Testis (tissue), 2 donors: ENCODE measurements at regions not wholly inside any gene's neighbourhood (a gene's known extent, or its start where the extent isn't known, plus 50 kb on each side); places are given as distances from the start of the nearest gene placed in this dataset.

Experiments used
- DNase-seq: peaks from one replicate; pipeline ENCODE4 v3.0.0-alpha.2; 2019
- H3K27ac ChIP-seq, 2 donors: fragments of 200-600 bp; sonication (generic); one replicate each; pipeline ENCODE4 v1.5.1; 2019
- H3K27me3 ChIP-seq: fragments of 200-600 bp; sonication (generic); one replicate; pipeline ENCODE4 v1.5.1; 2019
- H3K36me3 ChIP-seq: fragments of 200-600 bp; sonication (generic); one replicate; pipeline ENCODE4 v1.5.1; 2017; ENCODE audit warnings: low read depth; ENCODE audit errors: missing control alignments
- H3K4me1 ChIP-seq: fragments of 200-600 bp; sonication (generic); one replicate; pipeline ENCODE4 v1.5.1; 2019
- H3K4me3 ChIP-seq, 2 donors: fragments of 200-600 bp; sonication (generic); one replicate each; pipeline ENCODE4 v1.5.1; 2017 to 2019
- H3K9me3 ChIP-seq: fragments of 200-600 bp; sonication (generic); one replicate; pipeline ENCODE4 v1.5.1; 2017
- POLR2A ChIP-seq: fragments of 450-650 bp; IDR thresholded peaks from one replicate; pipeline ENCODE4 v1.6.1; 2017; ENCODE audit warnings: antibody characterized with exemption, mild to moderate bottlenecking, moderate library complexity
- WGBS, 2 donors: methylation state at CpG; one replicate each; pipeline ENCODE4 v1.1.5; 2018; 5-methylcytosine and 5-hydroxymethylcytosine counted together
- intact Hi-C: fragments of 100-400 bp; cut with DNase I; formaldehyde crosslinking; loops from one replicate; pipeline ENCODE4 v1.15.1; 2023; ENCODE audit warnings: low total_unique reads
- TF ChIP-seq, protein P1 (sequence below), 3 experiments: fragments of 450-650 bp in 2 of 3; fragments of 200-600 bp in 1 of 3; sonication (generic) in 1 of 3; IDR thresholded peaks; one replicate each; pipeline ENCODE4 v1.5.1; 2016 to 2019; ENCODE audit warnings: antibody characterized with exemption in 3 of 3, mild to moderate bottlenecking in 2 of 3, moderate library complexity in 1 of 3

DNA sequence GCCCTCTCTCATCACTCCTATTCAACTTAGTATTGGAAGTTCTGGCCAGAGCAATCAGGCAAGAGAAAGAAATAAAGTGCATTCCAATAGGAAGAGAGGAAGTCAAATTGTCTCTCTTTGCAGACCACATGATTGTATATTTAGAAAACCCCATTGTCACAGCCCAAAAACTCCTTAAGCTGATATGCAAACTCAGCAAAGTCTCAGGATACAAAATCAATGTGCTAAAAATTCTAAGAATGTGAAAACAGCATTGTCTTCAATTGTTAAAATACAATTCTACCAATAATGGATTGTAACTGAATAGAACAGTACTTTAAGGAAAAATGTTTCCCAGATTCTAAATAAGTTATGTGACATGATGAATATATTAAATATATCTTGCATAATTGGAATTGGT, 2269.2 kb upstream of the PCDH20 start:
- TF ChIP-seq POLR2A: no peak
- TF ChIP-seq, protein P1, sequence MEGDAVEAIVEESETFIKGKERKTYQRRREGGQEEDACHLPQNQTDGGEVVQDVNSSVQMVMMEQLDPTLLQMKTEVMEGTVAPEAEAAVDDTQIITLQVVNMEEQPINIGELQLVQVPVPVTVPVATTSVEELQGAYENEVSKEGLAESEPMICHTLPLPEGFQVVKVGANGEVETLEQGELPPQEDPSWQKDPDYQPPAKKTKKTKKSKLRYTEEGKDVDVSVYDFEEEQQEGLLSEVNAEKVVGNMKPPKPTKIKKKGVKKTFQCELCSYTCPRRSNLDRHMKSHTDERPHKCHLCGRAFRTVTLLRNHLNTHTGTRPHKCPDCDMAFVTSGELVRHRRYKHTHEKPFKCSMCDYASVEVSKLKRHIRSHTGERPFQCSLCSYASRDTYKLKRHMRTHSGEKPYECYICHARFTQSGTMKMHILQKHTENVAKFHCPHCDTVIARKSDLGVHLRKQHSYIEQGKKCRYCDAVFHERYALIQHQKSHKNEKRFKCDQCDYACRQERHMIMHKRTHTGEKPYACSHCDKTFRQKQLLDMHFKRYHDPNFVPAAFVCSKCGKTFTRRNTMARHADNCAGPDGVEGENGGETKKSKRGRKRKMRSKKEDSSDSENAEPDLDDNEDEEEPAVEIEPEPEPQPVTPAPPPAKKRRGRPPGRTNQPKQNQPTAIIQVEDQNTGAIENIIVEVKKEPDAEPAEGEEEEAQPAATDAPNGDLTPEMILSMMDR (IDR thresholded peaks at IDR 0.05): no peak
- DNase-seq: no peak
- Histone ChIP-seq H3K27ac (no peak overlapping the region), H3K4me3 (no peak overlapping the region), H3K4me1 (no peaks in the 10 kb centered on the region), H3K27me3 (no peaks in the 10 kb centered on the region), H3K36me3 (no peaks in the 10 kb centered on the region), H3K9me3 (no peaks in the 10 kb centered on the region)
- intact Hi-C loops: no loop called here

DNA sequence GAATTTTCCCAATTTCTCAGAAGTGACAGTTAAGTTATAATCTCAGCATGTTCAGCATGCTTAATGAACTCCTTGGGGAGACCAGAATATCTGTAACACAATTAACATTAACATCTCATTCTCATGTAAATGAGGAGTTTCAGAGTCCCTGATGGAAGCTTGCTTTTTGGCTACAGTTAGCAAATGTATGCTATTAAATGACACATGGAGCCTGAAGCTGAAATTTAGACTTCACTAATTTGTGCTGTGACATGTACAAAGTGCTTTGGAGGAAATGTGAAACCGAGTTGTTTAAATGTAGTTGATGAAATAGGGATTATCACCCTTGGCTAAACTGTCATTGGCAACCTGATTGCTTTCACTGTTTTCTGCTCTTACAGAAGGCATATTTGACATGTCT, 2265.1 kb upstream of the PCDH20 start:
- DNase-seq: no peak
- Histone ChIP-seq H3K27ac (no peak overlapping the region), H3K27me3 (no peaks in the 10 kb centered on the region), H3K4me1 (no peaks in the 10 kb centered on the region), H3K36me3 (no peaks in the 10 kb centered on the region), H3K4me3 (no peak overlapping the region), H3K9me3 (no peaks in the 10 kb centered on the region)
- intact Hi-C loops: no loop called here
- WGBS, 2 donors: 41 to 52% methylated on average over 1 of the region's 1 CpG
- no peak for TF ChIP-seq POLR2A
- TF ChIP-seq, protein P1 (IDR thresholded peaks at IDR 0.05): no peak

DNA sequence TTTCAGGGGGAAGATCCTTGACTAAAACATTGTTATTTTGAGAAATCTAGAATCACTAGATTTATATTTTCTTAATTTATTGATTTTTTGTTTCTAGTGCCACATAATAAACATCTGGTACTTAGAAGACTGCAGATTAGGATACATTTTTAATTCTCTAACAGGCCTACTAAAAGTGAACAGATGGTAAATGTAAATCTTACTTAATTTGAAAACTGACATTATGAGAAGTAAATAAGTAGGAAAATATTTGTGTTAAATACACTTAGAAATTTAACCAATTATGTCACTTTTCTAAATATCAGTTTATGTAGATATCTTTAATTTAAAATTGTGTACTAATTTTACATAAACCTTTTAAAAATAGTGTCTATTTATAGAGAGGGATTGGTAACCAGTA, 2255.6 kb upstream of the PCDH20 start:
- Histone ChIP-seq H3K4me1 (no peaks in the 10 kb centered on the region), H3K27ac (no peak overlapping the region), H3K4me3 (no peak overlapping the region), H3K9me3 (no peaks in the 10 kb centered on the region), H3K27me3 (no peaks in the 10 kb centered on the region), H3K36me3 (no peaks in the 10 kb centered on the region)
- intact Hi-C loops: no loop called here
- no peak for TF ChIP-seq POLR2A
- TF ChIP-seq, protein P1 (IDR thresholded peaks at IDR 0.05): no peak
- DNase-seq: no peak

DNA sequence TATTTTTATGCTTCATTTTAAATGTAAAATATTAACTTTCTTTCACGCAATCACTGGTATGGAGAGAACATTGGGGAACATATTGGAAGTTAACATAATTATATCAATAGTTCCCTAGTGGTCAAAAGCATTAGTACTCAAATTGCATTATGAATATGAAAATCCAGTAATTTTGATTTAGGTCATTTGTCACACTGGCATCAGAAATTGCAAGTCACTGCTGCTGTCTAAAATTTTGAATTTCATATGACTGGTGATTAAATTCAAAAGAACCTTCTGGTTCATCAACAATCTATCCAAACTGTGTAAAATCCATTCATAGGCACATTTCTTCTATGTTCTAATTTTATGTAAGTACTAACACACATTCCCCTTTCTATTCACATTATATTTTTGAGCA, 2235.7 kb upstream of the PCDH20 start:
- intact Hi-C loops: no loop called here
- Histone ChIP-seq H3K27ac (no peak overlapping the region), H3K36me3 (no peaks in the 10 kb centered on the region)

DNA sequence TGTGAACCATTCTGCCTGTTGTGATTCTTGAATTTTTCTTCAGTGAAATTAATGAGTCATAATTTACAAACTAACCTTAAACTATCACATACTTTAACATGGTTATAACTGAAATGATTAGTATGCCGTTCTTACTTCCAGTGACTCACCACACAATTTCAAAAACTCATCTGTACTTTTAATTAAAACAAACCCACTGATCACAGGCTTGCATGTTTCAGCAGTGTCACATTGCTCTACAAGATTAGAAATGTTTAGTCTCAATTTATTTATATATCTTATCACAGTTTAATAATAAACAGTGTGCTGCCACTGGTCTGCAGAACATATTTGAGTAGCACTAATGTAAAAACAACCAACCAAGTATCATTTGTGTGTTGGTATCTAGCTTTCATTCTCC, 2227.9 kb upstream of the PCDH20 start:
- no peak overlapping the region for H3K4me3 ChIP-seq
- WGBS, 2 donors: 71 to 73% methylated on average over 1 of the region's 1 CpG
- no peaks in the 10 kb centered on the region for H3K27me3 ChIP-seq
- no peaks in the 10 kb centered on the region for H3K36me3 ChIP-seq
- no peak for DNase-seq
- no peak overlapping the region for H3K27ac ChIP-seq
- no peaks in the 10 kb centered on the region for H3K4me1 ChIP-seq
- intact Hi-C loops: no loop called here
- TF ChIP-seq, protein P1 (IDR thresholded peaks at IDR 0.05): no peak
- TF ChIP-seq POLR2A: no peak
- H3K9me3 ChIP-seq: no peaks in the 10 kb centered on the region

More for the DNA sequence above, 2235.7 kb upstream of the PCDH20 start:
- no peaks in the 10 kb centered on the region for H3K27me3 ChIP-seq
- no peak for DNase-seq
- no peaks in the 10 kb centered on the region for H3K4me1 ChIP-seq
- H3K4me3 ChIP-seq: no peak overlapping the region
- TF ChIP-seq, protein P1 (IDR thresholded peaks at IDR 0.05): peak in 1 of 3 experiments; percentile 23
- no peak for TF ChIP-seq POLR2A
- 86 to 88% methylated on average over 1 of the region's 1 CpG for WGBS, 2 donors
- H3K9me3 ChIP-seq: no peaks in the 10 kb centered on the region
